Psoas muscle (tissue), 7 donors: ENCODE measurements at regions not wholly inside any gene's neighbourhood (a gene's known extent, or its start where the extent isn't known, plus 50 kb on each side); places are given as distances from the start of the nearest gene placed in this dataset.

Experiments used
- ATAC-seq, 4 donors: fragments of 200-7000 bp; cut with Tn5 transposase; one replicate each; pipeline ENCODE4 v1.9.1; 2020; ENCODE audit warnings: moderate library complexity in 3 of 4, mild to moderate bottlenecking in 2 of 4
- DNase-seq, 2 donors: peaks; one replicate each; pipeline ENCODE4 v3.0.0-alpha.2; 2020
- H3K27ac ChIP-seq: fragments of 200-600 bp; one replicate; pipeline ENCODE4 v1.8.0; 2022
- H3K27me3 ChIP-seq, 3 donors: fragments of 200-600 bp in 1 of 3; one replicate each; pipeline versions ENCODE4 v1.6.1 to v1.8.0; 2013 to 2022; ENCODE audit warnings: low read length in 2 of 3, mild to moderate bottlenecking in 2 of 3, moderate library complexity in 1 of 3; ENCODE audit not compliant: insufficient read depth in 3 of 3
- H3K36me3 ChIP-seq, 2 donors: fragments of 200-600 bp in 1 of 2; one replicate each; pipeline versions ENCODE4 v1.6.1 to v1.8.0; 2013 to 2022; ENCODE audit warnings: low read depth in 1 of 2, mild to moderate bottlenecking in 1 of 2, moderate library complexity in 1 of 2; ENCODE audit not compliant: insufficient read depth in 1 of 2
- H3K4me1 ChIP-seq: fragments of 200-600 bp; one replicate; pipeline ENCODE4 v1.8.0; 2022
- H3K4me3 ChIP-seq: fragments of 200-600 bp; one replicate; pipeline ENCODE4 v1.8.0; 2022; ENCODE audit warnings: mild to moderate bottlenecking
- H3K9me3 ChIP-seq: fragments of 200-600 bp; one replicate; pipeline ENCODE4 v1.8.0; 2022
- CTCF ChIP-seq: fragments of 200-600 bp; IDR thresholded peaks from one replicate; pipeline ENCODE4 v1.8.0; 2022; ENCODE audit warnings: antibody characterized with exemption
- WGBS, 3 donors: extraction: QIAGEN DNeasy Blood & Tissue Kit; methylation state at CpG; one replicate each; pipeline versions ENCODE4 v1.1.6 to v1.1.7; 2013; 5-methylcytosine and 5-hydroxymethylcytosine counted together
- intact Hi-C, 2 donors: fragments of 100-400 bp; cut with DNase I; formaldehyde crosslinking; loops; one replicate each; pipeline versions ENCODE4 v1.11.0 to v1.14.2; 2022
- donor health status: healthy with polysubstance abuse.
- donor health status: DM: no; HTN: no; CAD: no; lungs with moderate emphysema.
- donor health status: Bipolar disorder and iron deficiency.
- donor health status: healthy.
- donor health status: DM: yes; HTN: yes; CAD: no.
- donor health status: DM: no; HTN: no; CAD: no.
- donor health status: DM: yes; HTN: yes; CAD: no.

GRCh38 chr10:121051171-121051570 is 200.0 kb downstream of the WDR11 start:
- no peak overlapping the region for H3K4me3 ChIP-seq
- H3K4me1 ChIP-seq: no peaks in the 10 kb centered on the region
- H3K9me3 ChIP-seq: no peaks in the 10 kb centered on the region
- H3K27ac ChIP-seq: no peak overlapping the region
- intact Hi-C loops: no loop called here
- no peaks in the 10 kb centered on the region for H3K27me3 ChIP-seq
- DNase-seq (no peak), ATAC-seq (no peak)
- H3K36me3 ChIP-seq: no peaks in the 10 kb centered on the region
- no peak for TF ChIP-seq CTCF
- 89 to 91% (median 90%) methylated on average over 3 of the region's 3 CpGs for WGBS, 3 donors

- Histone ChIP-seq H3K27me3 (no peaks in the 10 kb centered on the region), H3K9me3 (no peaks in the 10 kb centered on the region), H3K27ac (no peak overlapping the region), H3K4me3 (no peak overlapping the region), H3K36me3 (no peaks in the 10 kb centered on the region), H3K4me1 (no peaks in the 10 kb centered on the region)
- intact Hi-C loops: no loop called here
- DNase-seq (no peak), ATAC-seq (no peak)
- TF ChIP-seq CTCF: no peak
- WGBS, 3 donors: 77 to 86% (median 82%) methylated on average over 3 of the region's 3 CpGs
Observed at GRCh38 chr10:121051696-121052279, 200.6 kb downstream of the WDR11 start.

- TF ChIP-seq CTCF: no peak
- ATAC-seq (no peak), DNase-seq (no peak)
- no peak overlapping the region for H3K27ac ChIP-seq
- no peaks in the 10 kb centered on the region for H3K27me3 ChIP-seq
- 26 to 37% (median 35%) methylated on average over 3 of the region's 3 CpGs for WGBS, 3 donors
- no peak overlapping the region for H3K4me3 ChIP-seq
- no peaks in the 10 kb centered on the region for H3K9me3 ChIP-seq
- no peaks in the 10 kb centered on the region for H3K36me3 ChIP-seq
- intact Hi-C loops: no loop called here
- no peaks in the 10 kb centered on the region for H3K4me1 ChIP-seq
Observed at GRCh38 chr10:121053151-121053550, 202.0 kb downstream of the WDR11 start.

GRCh38 chr10:121054874-121055273 is 203.7 kb downstream of the WDR11 start:
- DNase-seq: no peak
- Histone ChIP-seq H3K27me3 (no peaks in the 10 kb centered on the region), H3K36me3 (no peaks in the 10 kb centered on the region), H3K4me1 (no peaks in the 10 kb centered on the region), H3K9me3 (no peaks in the 10 kb centered on the region), H3K27ac (no peak overlapping the region), H3K4me3 (no peak overlapping the region)
- ATAC-seq: no peak
- no peak for TF ChIP-seq CTCF
- 78 to 86% (median 85%) methylated on average over 5 of the region's 5 CpGs for WGBS, 3 donors
- intact Hi-C loops: no loop called here

GRCh38 chr10:121057269-121057668 is 206.1 kb downstream of the WDR11 start:
- ATAC-seq: no peak
- no peak for TF ChIP-seq CTCF
- 75 to 86% (median 75%) methylated on average over 4 of the region's 4 CpGs for WGBS, 3 donors

More at GRCh38 chr10:121057269-121057668, 206.1 kb downstream of the WDR11 start:
- H3K36me3 ChIP-seq: no peaks in the 10 kb centered on the region
- no peaks in the 10 kb centered on the region for H3K9me3 ChIP-seq
- intact Hi-C loops: no loop called here
- no peaks in the 10 kb centered on the region for H3K4me1 ChIP-seq
- peaks cover 0 to 1% (median 0%) of the 10 kb centered on the region in 3 donors for H3K27me3 ChIP-seq
- no peak overlapping the region for H3K27ac ChIP-seq
- no peak overlapping the region for H3K4me3 ChIP-seq
- DNase-seq: no peak
